Dendritic cell treated with granulocyte-macrophage colony-stimulating factor and Interleukin-4, amounts not matched to agents 40 ng/mL and 50 ng/mL, for 4 days (primary cell): ENCODE measurements at regions not wholly inside any gene's neighbourhood (a gene's known extent, or its start where the extent isn't known, plus 50 kb on each side); places are given as distances from the start of the nearest gene placed in this dataset.

Experiments
- H3K27ac Mint-ChIP-seq: one replicate; pipeline ENCODE4 v1.8.0; 2022; ENCODE audit warnings: mild to moderate bottlenecking, mixed read lengths
- H3K27me3 Mint-ChIP-seq: one replicate; pipeline ENCODE4 v1.8.0; 2022; ENCODE audit warnings: mild to moderate bottlenecking, mixed read lengths
- H3K36me3 Mint-ChIP-seq: one replicate; pipeline ENCODE4 v1.8.0; 2022; ENCODE audit warnings: low read depth, mixed read lengths
- H3K4me1 Mint-ChIP-seq: one replicate; pipeline ENCODE4 v1.8.0; 2022; ENCODE audit warnings: low read depth, mixed read lengths
- H3K4me3 Mint-ChIP-seq: one replicate; pipeline ENCODE4 v1.8.0; 2022; ENCODE audit warnings: mild to moderate bottlenecking, moderate library complexity, mixed read lengths
- H3K9me3 Mint-ChIP-seq: one replicate; pipeline ENCODE4 v1.8.0; 2022; ENCODE audit warnings: mixed read lengths
- intact Hi-C: fragments of 100-400 bp; cut with micrococcal nuclease; formaldehyde crosslinking; loops from one replicate; pipeline ENCODE4 v1.15.0; 2022

DNA sequence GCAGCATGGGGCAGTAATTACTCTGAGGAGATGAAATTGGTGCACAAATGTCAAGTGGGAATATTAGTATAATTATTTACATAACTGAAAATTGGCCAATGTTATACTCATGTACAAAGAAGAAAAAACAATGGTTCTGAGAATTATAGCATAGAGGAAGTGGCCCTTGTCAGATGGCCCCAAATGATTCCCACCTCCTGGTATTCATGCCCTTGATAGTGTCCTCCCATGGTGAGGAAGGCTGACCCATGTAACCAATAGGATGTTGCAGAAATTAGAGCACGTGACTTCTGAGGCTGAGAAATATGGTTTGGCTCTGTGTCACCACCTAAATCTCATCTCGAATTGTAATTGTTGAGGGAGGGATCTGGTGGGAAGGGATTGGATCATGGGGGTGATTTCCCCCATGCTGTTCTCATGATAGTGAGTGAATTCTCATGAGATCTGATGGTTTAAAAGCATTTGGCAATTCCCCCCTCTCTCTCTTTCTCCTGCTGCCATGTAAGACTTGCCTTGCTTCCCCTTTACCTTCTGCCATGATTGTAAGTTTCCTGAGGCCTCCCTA, 368.5 kb downstream of the SHQ1 start:
- no peaks in the 10 kb centered on the region for H3K36me3 Mint-ChIP-seq
- H3K27ac Mint-ChIP-seq, result peak overlapping the region; percentile 30
- H3K9me3 Mint-ChIP-seq, result peaks cover 9% of the 10 kb centered on the region
- H3K27me3 Mint-ChIP-seq, result no peaks in the 10 kb centered on the region
- no peak overlapping the region for H3K4me3 Mint-ChIP-seq
- intact Hi-C loops, result no loop called here
- peaks cover 24% of the 10 kb centered on the region for H3K4me1 Mint-ChIP-seq

- intact Hi-C loops, result no loop called here
- H3K27ac Mint-ChIP-seq, result no peak overlapping the region
Measured at GRCh38 chr3:72476139-72476483, 372.1 kb downstream of the SHQ1 start.

GRCh38 chr3:72475258-72476138, 372.7 kb downstream of the SHQ1 start:
- Mint-ChIP-seq H3K27ac (no peak overlapping the region), H3K4me3 (no peak overlapping the region), H3K4me1 (peaks cover 21% of the 10 kb centered on the region), H3K36me3 (no peaks in the 10 kb centered on the region), H3K9me3 (peaks cover 9% of the 10 kb centered on the region), H3K27me3 (no peaks in the 10 kb centered on the region)
- intact Hi-C loops, result no loop called here

More at GRCh38 chr3:72476139-72476483, 372.1 kb downstream of the SHQ1 start:
- H3K27me3 Mint-ChIP-seq, result no peaks in the 10 kb centered on the region
- H3K36me3 Mint-ChIP-seq, result no peaks in the 10 kb centered on the region
- peaks cover 21% of the 10 kb centered on the region for H3K4me1 Mint-ChIP-seq
- H3K4me3 Mint-ChIP-seq, result no peak overlapping the region
- peaks cover 9% of the 10 kb centered on the region for H3K9me3 Mint-ChIP-seq

GRCh38 chr3:72474775-72475174, 373.5 kb downstream of the SHQ1 start:
- Mint-ChIP-seq H3K27ac (no peak overlapping the region), H3K4me1 (peaks cover 21% of the 10 kb centered on the region)
- intact Hi-C loops, result no loop called here

GRCh38 chr3:72473156-72473555, 375.1 kb downstream of the SHQ1 start:
- H3K27ac Mint-ChIP-seq, result peak overlapping the region; percentile 22
- H3K4me1 Mint-ChIP-seq, result peaks cover 21% of the 10 kb centered on the region
- no peaks in the 10 kb centered on the region for H3K36me3 Mint-ChIP-seq
- no peaks in the 10 kb centered on the region for H3K27me3 Mint-ChIP-seq
- H3K9me3 Mint-ChIP-seq, result no peaks in the 10 kb centered on the region
- intact Hi-C loops, result no loop called here
- no peak overlapping the region for H3K4me3 Mint-ChIP-seq

More at GRCh38 chr3:72474775-72475174, 373.5 kb downstream of the SHQ1 start:
- peaks cover 2% of the 10 kb centered on the region for H3K9me3 Mint-ChIP-seq
- no peaks in the 10 kb centered on the region for H3K36me3 Mint-ChIP-seq
- no peak overlapping the region for H3K4me3 Mint-ChIP-seq
- no peaks in the 10 kb centered on the region for H3K27me3 Mint-ChIP-seq

- Mint-ChIP-seq H3K4me3 (no peak overlapping the region), H3K36me3 (no peaks in the 10 kb centered on the region), H3K4me1 (peaks cover 21% of the 10 kb centered on the region), H3K27ac (no peak overlapping the region), H3K9me3 (no peaks in the 10 kb centered on the region), H3K27me3 (peaks cover under 1% of the 10 kb centered on the region)
- intact Hi-C loops, result no loop called here
Measured at GRCh38 chr3:72470904-72471417, 377.3 kb downstream of the SHQ1 start.

- intact Hi-C loops, result no loop called here
- Mint-ChIP-seq H3K9me3 (no peaks in the 10 kb centered on the region), H3K4me1 (peaks cover 5% of the 10 kb centered on the region), H3K27ac (no peak overlapping the region), H3K36me3 (no peaks in the 10 kb centered on the region), H3K4me3 (no peak overlapping the region), H3K27me3 (peaks cover 18% of the 10 kb centered on the region)
Measured at GRCh38 chr3:72465853-72466252, 382.4 kb downstream of the SHQ1 start.

DNA sequence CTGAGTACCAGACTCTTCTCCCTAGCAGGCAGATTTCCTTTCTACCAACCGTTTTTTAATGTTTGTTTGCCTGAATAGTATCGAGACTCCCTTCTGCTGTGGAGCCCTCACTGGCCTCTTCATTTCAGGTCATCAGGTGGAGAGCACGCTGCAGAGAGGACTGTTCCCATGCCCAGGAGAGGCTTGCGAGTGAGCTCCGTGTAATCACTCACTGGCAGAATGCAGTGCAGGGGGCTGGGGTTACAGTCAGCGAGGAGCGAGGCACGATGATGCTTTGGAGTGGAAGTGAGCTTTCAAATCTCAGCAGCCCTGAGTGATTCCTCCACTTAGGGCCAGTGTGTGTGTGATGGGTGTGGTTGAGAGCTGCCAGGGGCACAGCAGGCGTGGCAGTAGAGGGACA, 385.2 kb downstream of the SHQ1 start:
- Mint-ChIP-seq H3K4me1 (peaks cover 23% of the 10 kb centered on the region), H3K36me3 (no peaks in the 10 kb centered on the region), H3K4me3 (no peak overlapping the region), H3K27me3 (peaks cover 24% of the 10 kb centered on the region), H3K9me3 (no peaks in the 10 kb centered on the region), H3K27ac (no peak overlapping the region)
- intact Hi-C loops, result no loop called here

DNA sequence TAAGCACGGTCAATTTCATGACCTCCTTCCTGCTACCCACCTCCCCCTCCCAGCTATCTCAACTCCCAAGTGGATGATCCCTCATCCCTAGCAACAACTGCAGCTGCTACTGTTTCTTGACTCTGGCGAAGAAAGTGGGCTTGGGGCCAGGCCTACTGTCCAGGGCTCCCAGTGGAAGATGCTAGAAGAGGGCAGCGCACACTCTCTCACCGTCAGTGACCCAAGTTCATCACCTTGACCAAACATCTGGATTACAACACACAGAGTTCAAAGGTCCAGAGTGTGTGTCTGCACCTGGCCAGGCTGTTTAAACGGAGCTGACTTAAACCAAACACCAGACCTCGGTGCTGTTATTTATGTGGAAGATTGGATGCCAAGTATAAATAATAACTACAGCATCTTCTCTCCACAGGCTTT, 385.6 kb downstream of the SHQ1 start:
- intact Hi-C loops, result no loop called here
- peaks cover 24% of the 10 kb centered on the region for H3K27me3 Mint-ChIP-seq
- no peak overlapping the region for H3K4me3 Mint-ChIP-seq
- no peaks in the 10 kb centered on the region for H3K36me3 Mint-ChIP-seq
- peaks cover 23% of the 10 kb centered on the region for H3K4me1 Mint-ChIP-seq
- H3K9me3 Mint-ChIP-seq, result no peaks in the 10 kb centered on the region
- no peak overlapping the region for H3K27ac Mint-ChIP-seq

GRCh38 chr3:72461787-72462186, 386.5 kb downstream of the SHQ1 start:
- no peaks in the 10 kb centered on the region for H3K36me3 Mint-ChIP-seq
- peaks cover 24% of the 10 kb centered on the region for H3K27me3 Mint-ChIP-seq
- H3K4me1 Mint-ChIP-seq, result peaks cover 23% of the 10 kb centered on the region
- intact Hi-C loops, result no loop called here
- no peak overlapping the region for H3K27ac Mint-ChIP-seq
- H3K4me3 Mint-ChIP-seq, result no peak overlapping the region
- H3K9me3 Mint-ChIP-seq, result no peaks in the 10 kb centered on the region

GRCh38 chr3:72460205-72461174, 387.8 kb downstream of the SHQ1 start:
- peaks cover 27% of the 10 kb centered on the region for H3K4me1 Mint-ChIP-seq
- no peaks in the 10 kb centered on the region for H3K9me3 Mint-ChIP-seq
- H3K27me3 Mint-ChIP-seq, result peaks cover 21% of the 10 kb centered on the region
- H3K36me3 Mint-ChIP-seq, result no peaks in the 10 kb centered on the region
- intact Hi-C loops, result no loop called here
- no peak overlapping the region for H3K4me3 Mint-ChIP-seq
- no peak overlapping the region for H3K27ac Mint-ChIP-seq

- Mint-ChIP-seq H3K4me3 (no peak overlapping the region), H3K36me3 (no peaks in the 10 kb centered on the region), H3K27me3 (peaks cover 18% of the 10 kb centered on the region), H3K4me1 (peaks cover 31% of the 10 kb centered on the region), H3K27ac (no peak overlapping the region), H3K9me3 (no peaks in the 10 kb centered on the region)
- intact Hi-C loops, result no loop called here
Measured at GRCh38 chr3:72459588-72459987, 388.7 kb downstream of the SHQ1 start.

- Mint-ChIP-seq H3K4me3 (no peak overlapping the region), H3K4me1 (peaks cover 42% of the 10 kb centered on the region), H3K36me3 (no peaks in the 10 kb centered on the region), H3K27ac (no peak overlapping the region), H3K27me3 (peaks cover 17% of the 10 kb centered on the region), H3K9me3 (no peaks in the 10 kb centered on the region)
- intact Hi-C loops, result no loop called here
Measured at GRCh38 chr3:72458375-72458774, 389.9 kb downstream of the SHQ1 start.

GRCh38 chr3:72454441-72454840, 393.8 kb downstream of the SHQ1 start:
- Mint-ChIP-seq H3K4me1 (peaks cover 42% of the 10 kb centered on the region), H3K27me3 (peaks cover 22% of the 10 kb centered on the region), H3K9me3 (no peaks in the 10 kb centered on the region), H3K4me3 (no peak overlapping the region), H3K27ac (no peak overlapping the region), H3K36me3 (no peaks in the 10 kb centered on the region)
- intact Hi-C loops, result no loop called here
